CD14-positive monocyte (primary cell): ENCODE measurements at regions not wholly inside any gene's neighbourhood (a gene's known extent, or its start where the extent isn't known, plus 50 kb on each side); places are given as distances from the start of the nearest gene placed in this dataset.

Source experiments
- DNase-seq, 3 donors: peaks; one replicate each; pipeline ENCODE4 v3.0.0-alpha.2; 2011 to 2022
- H2AFZ ChIP-seq: 2 replicates; pipeline ENCODE4 v1.6.0; 2012; ENCODE audit warnings: mild to moderate bottlenecking, low read depth, low read length, inconsistent platforms; ENCODE audit not compliant: insufficient read depth, poor library complexity, severe bottlenecking
- H3K27ac ChIP-seq, 2 donors: 1 replicate in 1 of 2; 2 replicates in 1 of 2; pipeline ENCODE4 v1.5.1; 2012 to 2013; ENCODE audit warnings: low read length in 2 of 2, control low read depth in 1 of 2, inconsistent platforms in 1 of 2, low read depth in 1 of 2, mild to moderate bottlenecking in 1 of 2
- H3K27me3 ChIP-seq, 2 donors: one replicate each; pipeline versions ENCODE4 v1.6.0 to v1.6.1; 2011 to 2013; ENCODE audit warnings: low read length in 2 of 2; ENCODE audit not compliant: control insufficient read depth in 2 of 2, insufficient read depth in 2 of 2
- H3K36me3 ChIP-seq, 2 donors: replicated peaks in 1 of 2; 1 replicate in 1 of 2; 2 replicates in 1 of 2; pipeline versions ENCODE4 v1.5.1 to v1.6.1; 2012 to 2013; ENCODE audit warnings: low read length in 2 of 2, control low read depth in 1 of 2, inconsistent platforms in 1 of 2, mild to moderate bottlenecking in 1 of 2; ENCODE audit not compliant: insufficient read depth in 2 of 2, control insufficient read depth in 1 of 2
- H3K4me1 ChIP-seq, 2 donors: 1 replicate in 1 of 2; 2 replicates in 1 of 2; pipeline versions ENCODE4 v1.5.1 to v1.6.1; 2012 to 2013; ENCODE audit warnings: low read length in 2 of 2, control low read depth in 1 of 2, inconsistent platforms in 1 of 2, mild to moderate bottlenecking in 1 of 2, moderate library complexity in 1 of 2; ENCODE audit not compliant: insufficient read depth in 2 of 2, control insufficient read depth in 1 of 2
- H3K4me2 ChIP-seq: replicated peaks from 2 replicates; pipeline ENCODE3; 2012; ENCODE audit warnings: low read length, moderate library complexity, mild to moderate bottlenecking; ENCODE audit not compliant: poor library complexity, severe bottlenecking; ENCODE audit errors: extremely low read depth
- H3K4me3 ChIP-seq, 3 experiments: fragments of 200-600 bp in 1 of 3; sonication (generic) in 1 of 3; replicated peaks in 1 of 3; 1 replicate in 2 of 3; 2 replicates in 1 of 3; pipeline ENCODE4 v1.5.1; 2011 to 2013; ENCODE audit warnings: low read length in 3 of 3, mild to moderate bottlenecking in 3 of 3, control low read depth in 2 of 3, low read depth in 2 of 3, inconsistent platforms in 1 of 3, moderate library complexity in 1 of 3
- H3K79me2 ChIP-seq: 2 replicates; pipeline ENCODE4 v1.6.0; 2012; ENCODE audit warnings: mild to moderate bottlenecking, control low read depth, inconsistent platforms, low read length, moderate library complexity; ENCODE audit not compliant: insufficient read depth
- H3K9ac ChIP-seq: 2 replicates; pipeline ENCODE4 v1.6.0; 2017; ENCODE audit warnings: low read length, mild to moderate bottlenecking; ENCODE audit not compliant: insufficient read depth, poor library complexity, severe bottlenecking
- H3K9me3 ChIP-seq, 2 donors: replicated peaks in 1 of 2; 1 replicate in 1 of 2; 2 replicates in 1 of 2; pipeline versions ENCODE4 v1.5.1 to v1.6.1; 2012 to 2013; ENCODE audit warnings: low read length in 2 of 2, control low read depth in 1 of 2; ENCODE audit not compliant: control insufficient read depth in 1 of 2, insufficient read depth in 1 of 2
- H4K20me1 ChIP-seq: 2 replicates; pipeline ENCODE4 v1.6.0; 2012; ENCODE audit warnings: mild to moderate bottlenecking, low read length, control low read depth, moderate library complexity; ENCODE audit not compliant: insufficient read depth
- H3K27ac Mint-ChIP-seq, 7 donors: one replicate each; pipeline ENCODE4 v1.8.0; 2020; ENCODE audit warnings: mild to moderate bottlenecking in 7 of 7, mixed read lengths in 7 of 7, moderate library complexity in 6 of 7, inconsistent platforms in 2 of 7
- H3K27me3 Mint-ChIP-seq, 3 donors: one replicate each; pipeline ENCODE4 v1.8.0; 2021 to 2022; ENCODE audit warnings: low read depth in 3 of 3, mild to moderate bottlenecking in 3 of 3, mixed read lengths in 3 of 3, moderate library complexity in 3 of 3, inconsistent platforms in 1 of 3
- H3K36me3 Mint-ChIP-seq, 2 donors: one replicate each; pipeline ENCODE4 v1.8.0; 2020; ENCODE audit warnings: mixed read lengths in 2 of 2, inconsistent platforms in 1 of 2, mild to moderate bottlenecking in 1 of 2
- H3K4me1 Mint-ChIP-seq: one replicate; pipeline ENCODE4 v1.8.0; 2020; ENCODE audit warnings: mild to moderate bottlenecking, mixed read lengths
- H3K4me3 Mint-ChIP-seq, 2 donors: one replicate each; pipeline ENCODE4 v1.8.0; 2020; ENCODE audit warnings: mild to moderate bottlenecking in 2 of 2, mixed read lengths in 2 of 2, moderate library complexity in 1 of 2
- H3K9me3 Mint-ChIP-seq, 7 donors: one replicate each; pipeline ENCODE4 v1.8.0; 2020 to 2022; ENCODE audit warnings: mixed read lengths in 7 of 7, mild to moderate bottlenecking in 6 of 7, moderate library complexity in 6 of 7, inconsistent platforms in 2 of 7
- CTCF ChIP-seq: fragments of 200-600 bp; IDR thresholded peaks from one replicate; pipeline ENCODE4 v1.8.0; 2022; ENCODE audit warnings: antibody characterized with exemption, mild to moderate bottlenecking
- WGBS: methylation state at CpG from one replicate; pipeline ENCODE4 v1.1.5; 2013; ENCODE audit warnings: missing lambda C conversion rate; ENCODE audit not compliant: insufficient coverage; 5-methylcytosine and 5-hydroxymethylcytosine counted together
- intact Hi-C, 2 donors: fragments of 100-400 bp; cut with micrococcal nuclease; formaldehyde crosslinking; loops; one replicate each; pipeline versions ENCODE4 v1.15.0 to v1.15.1; 2023

- peaks cover 9% of the 10 kb centered on the region for H3K4me1 Mint-ChIP-seq
- H3K79me2 ChIP-seq = no peaks in the 10 kb centered on the region
- no peak overlapping the region for H3K4me2 ChIP-seq
- peaks cover 7% of the 10 kb centered on the region in 2 donors for H3K4me1 ChIP-seq
- no peak overlapping the region for H3K9ac ChIP-seq
- no peak overlapping the region for H3K4me3 ChIP-seq
- no peak overlapping the region for H3K4me3 Mint-ChIP-seq
- 5% methylated on average over 3 of the region's 5 CpGs for WGBS
- no peak for TF ChIP-seq CTCF
- no peaks in the 10 kb centered on the region for H4K20me1 ChIP-seq
- H3K36me3 ChIP-seq = no peaks in the 10 kb centered on the region
- H2AFZ ChIP-seq = no peak overlapping the region
- no peak overlapping the region for H3K27ac Mint-ChIP-seq
- H3K27ac ChIP-seq = no peak overlapping the region
- no peaks in the 10 kb centered on the region for H3K27me3 Mint-ChIP-seq
- no peaks in the 10 kb centered on the region for H3K27me3 ChIP-seq
- H3K9me3 Mint-ChIP-seq = peaks cover 0 to 2% (median 0%) of the 10 kb centered on the region in 7 donors
- no peaks in the 10 kb centered on the region for H3K9me3 ChIP-seq
- H3K36me3 Mint-ChIP-seq = no peaks in the 10 kb centered on the region
- intact Hi-C loops = no loop called here
- peak in 2 of 3 donors; percentile 4 to 9 for DNase-seq
These were observed 312.3 kb downstream of the SV2B start for GRCh38 chr15:91412138-91412928.

GRCh38 chr15:91413142-91413541 lies 313.1 kb downstream of the SV2B start:
- Mint-ChIP-seq H3K4me3 (no peak overlapping the region), H3K27me3 (no peaks in the 10 kb centered on the region), H3K27ac (no peak overlapping the region), H3K36me3 (no peaks in the 10 kb centered on the region), H3K9me3 (peaks cover 0 to 2% (median 0%) of the 10 kb centered on the region in 7 donors), H3K4me1 (peaks cover 9% of the 10 kb centered on the region)
- H3K27ac ChIP-seq = no peak overlapping the region
- H3K4me1 ChIP-seq = peaks cover 7% of the 10 kb centered on the region in 2 donors
- H3K4me3 ChIP-seq = no peak overlapping the region
- H3K27me3 ChIP-seq = no peaks in the 10 kb centered on the region
- WGBS = no CpG with 5 or more reads among the region's 2 CpGs
- H3K79me2 ChIP-seq = no peaks in the 10 kb centered on the region
- no peak overlapping the region for H2AFZ ChIP-seq
- H3K36me3 ChIP-seq = no peaks in the 10 kb centered on the region
- intact Hi-C loops = no loop called here
- DNase-seq = no peak
- H4K20me1 ChIP-seq = no peaks in the 10 kb centered on the region
- H3K9ac ChIP-seq = no peak overlapping the region
- no peaks in the 10 kb centered on the region for H3K9me3 ChIP-seq
- H3K4me2 ChIP-seq = no peak overlapping the region
- no peak for TF ChIP-seq CTCF
